ENCODE measurements at regions not wholly inside any gene's neighbourhood (a gene's known extent, or its start where the extent isn't known, plus 50 kb on each side); places are given as distances from the start of the nearest gene placed in this dataset.

DNA sequence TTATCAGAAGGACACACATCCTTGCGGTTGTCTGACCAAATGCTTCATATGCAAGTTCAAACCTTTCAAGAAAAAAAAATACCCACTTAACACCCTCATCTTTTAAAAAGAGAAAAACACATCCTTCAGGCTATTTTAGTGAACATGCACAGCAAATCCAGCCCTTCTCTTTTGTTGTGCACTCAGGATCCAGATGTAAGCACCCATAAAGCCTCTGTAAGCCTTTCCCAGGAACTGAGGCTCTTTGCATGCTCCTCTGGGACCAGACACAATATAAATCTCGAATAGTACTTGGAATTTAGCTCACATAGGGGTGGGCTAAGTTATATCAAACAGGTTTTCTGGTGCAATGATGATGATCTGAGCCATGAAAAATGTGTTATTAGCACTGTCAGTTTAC, 308.8 kb upstream of the FAM98A start:
- TF ChIP-seq CTCF (IDR thresholded peaks at IDR 0.05), result no peak
- no peak for TF ChIP-seq POLR2A (IDR thresholded peaks at IDR 0.05)
